Right lobe of liver (tissue), 4 donors: ENCODE measurements at regions not wholly inside any gene's neighbourhood (a gene's known extent, or its start where the extent isn't known, plus 50 kb on each side); places are given as distances from the start of the nearest gene placed in this dataset.

Experiments used
- POLR2A ChIP-seq: fragments of 450-650 bp; IDR thresholded peaks from one replicate; pipeline ENCODE4 v1.6.1; 2017; ENCODE audit warnings: antibody characterized with exemption, mild to moderate bottlenecking
- TF ChIP-seq, protein P1 (sequence below), 4 donors: fragments of 200-600 bp in 3 of 4; fragments of 450-650 bp in 1 of 4; IDR thresholded peaks; one replicate each; pipeline versions ENCODE4 v1.5.1 to v1.8.0; 2016 to 2022; ENCODE audit warnings: antibody characterized with exemption in 4 of 4, mild to moderate bottlenecking in 2 of 4
- donor health status: DM: no; HTN: no; CAD: no.
- donor health status: DM: no; HTN: no; CAD: no.
- donor health status: DM: no; HTN: yes; CAD: no.

DNA sequence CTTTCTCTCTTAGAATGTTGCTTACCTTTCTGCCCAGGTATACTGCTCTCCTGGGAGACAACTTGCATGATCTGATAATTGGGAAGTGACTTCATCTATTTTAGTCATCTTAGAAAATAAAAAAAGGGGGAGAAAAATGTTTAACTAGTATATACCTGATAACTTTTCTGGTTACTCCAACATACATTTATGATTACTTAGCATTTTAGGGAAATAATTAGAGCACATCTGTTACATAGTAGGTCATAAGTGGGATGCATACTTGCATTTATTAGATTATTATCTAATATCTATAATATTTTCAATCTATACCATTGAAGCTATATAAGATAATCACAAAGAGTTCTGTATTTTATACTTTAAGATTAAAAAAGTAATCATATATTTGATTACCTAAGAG lies 193.9 kb upstream of the EYS start:
- TF ChIP-seq, protein P1, sequence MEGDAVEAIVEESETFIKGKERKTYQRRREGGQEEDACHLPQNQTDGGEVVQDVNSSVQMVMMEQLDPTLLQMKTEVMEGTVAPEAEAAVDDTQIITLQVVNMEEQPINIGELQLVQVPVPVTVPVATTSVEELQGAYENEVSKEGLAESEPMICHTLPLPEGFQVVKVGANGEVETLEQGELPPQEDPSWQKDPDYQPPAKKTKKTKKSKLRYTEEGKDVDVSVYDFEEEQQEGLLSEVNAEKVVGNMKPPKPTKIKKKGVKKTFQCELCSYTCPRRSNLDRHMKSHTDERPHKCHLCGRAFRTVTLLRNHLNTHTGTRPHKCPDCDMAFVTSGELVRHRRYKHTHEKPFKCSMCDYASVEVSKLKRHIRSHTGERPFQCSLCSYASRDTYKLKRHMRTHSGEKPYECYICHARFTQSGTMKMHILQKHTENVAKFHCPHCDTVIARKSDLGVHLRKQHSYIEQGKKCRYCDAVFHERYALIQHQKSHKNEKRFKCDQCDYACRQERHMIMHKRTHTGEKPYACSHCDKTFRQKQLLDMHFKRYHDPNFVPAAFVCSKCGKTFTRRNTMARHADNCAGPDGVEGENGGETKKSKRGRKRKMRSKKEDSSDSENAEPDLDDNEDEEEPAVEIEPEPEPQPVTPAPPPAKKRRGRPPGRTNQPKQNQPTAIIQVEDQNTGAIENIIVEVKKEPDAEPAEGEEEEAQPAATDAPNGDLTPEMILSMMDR (IDR thresholded peaks at IDR 0.05), result no peak
- TF ChIP-seq POLR2A, result no peak
